ENCODE measurements at regions not wholly inside any gene's neighbourhood (a gene's known extent, or its start where the extent isn't known, plus 50 kb on each side); places are given as distances from the start of the nearest gene placed in this dataset.

DNA sequence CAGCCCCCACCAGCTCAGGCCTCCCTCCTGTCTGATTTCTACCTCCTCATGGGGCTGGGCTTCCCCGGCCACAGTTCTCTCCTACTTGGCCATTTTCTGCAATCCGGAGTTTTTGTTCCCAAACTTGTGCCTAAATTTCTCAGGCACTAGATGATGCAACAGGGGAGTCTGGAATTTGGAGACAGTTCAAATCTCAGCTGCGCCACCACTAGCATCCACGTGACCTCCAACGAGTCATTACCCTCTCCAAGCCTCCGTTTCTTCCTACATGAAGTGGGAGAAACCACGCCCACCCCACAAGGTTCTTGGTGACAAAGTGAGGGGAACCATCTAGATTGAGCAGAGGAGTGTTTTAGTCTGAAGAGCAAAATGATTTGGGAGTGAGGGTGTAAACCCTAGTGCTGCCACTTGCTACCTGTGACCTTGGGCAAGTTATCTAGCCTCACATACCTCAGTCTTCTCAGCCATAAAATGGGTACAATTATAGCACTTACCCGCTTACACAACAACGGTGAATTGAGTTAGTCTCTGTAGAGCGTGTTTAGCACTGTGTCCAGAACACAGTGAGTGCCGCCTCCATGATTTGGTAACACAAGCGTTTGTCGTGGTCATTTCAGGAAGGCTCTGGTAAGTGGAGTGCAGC lies 61.4 kb upstream of the ASAP2 start:
- no peaks in the 10 kb centered on the region for H3K79me2 ChIP-seq (ENCODE audit: control insufficient read depth, insufficient read depth, low read length)
- peaks cover 26% of the 10 kb centered on the region for H3K4me1 ChIP-seq (ENCODE audit: control insufficient read depth, extremely low read depth, insufficient read depth, low read length)
- peak overlapping the region; percentile 1 for H3K27ac ChIP-seq (ENCODE audit: control insufficient read depth, insufficient read depth, low read length)
- H3K4me3 ChIP-seq (ENCODE audit: control insufficient read depth in 2 of 3, extremely low read depth in 1 of 3, insufficient read depth in 2 of 3, low read depth in 1 of 3, low read length in 3 of 3), result no peak overlapping the region
- dilution Hi-C loops (cut with MboI; ENCODE audit: extremely low pct_ligation_motif_present, low sequenced_read_pairs), result no loop called here
- H3K9me3 ChIP-seq (ENCODE audit: control insufficient read depth, low read depth, low read length), result no peaks in the 10 kb centered on the region
- H3K9me1 ChIP-seq (ENCODE audit: control insufficient read depth, extremely low read depth, insufficient read depth, low read length), result no peaks in the 10 kb centered on the region
- TF ChIP-seq, protein P1, sequence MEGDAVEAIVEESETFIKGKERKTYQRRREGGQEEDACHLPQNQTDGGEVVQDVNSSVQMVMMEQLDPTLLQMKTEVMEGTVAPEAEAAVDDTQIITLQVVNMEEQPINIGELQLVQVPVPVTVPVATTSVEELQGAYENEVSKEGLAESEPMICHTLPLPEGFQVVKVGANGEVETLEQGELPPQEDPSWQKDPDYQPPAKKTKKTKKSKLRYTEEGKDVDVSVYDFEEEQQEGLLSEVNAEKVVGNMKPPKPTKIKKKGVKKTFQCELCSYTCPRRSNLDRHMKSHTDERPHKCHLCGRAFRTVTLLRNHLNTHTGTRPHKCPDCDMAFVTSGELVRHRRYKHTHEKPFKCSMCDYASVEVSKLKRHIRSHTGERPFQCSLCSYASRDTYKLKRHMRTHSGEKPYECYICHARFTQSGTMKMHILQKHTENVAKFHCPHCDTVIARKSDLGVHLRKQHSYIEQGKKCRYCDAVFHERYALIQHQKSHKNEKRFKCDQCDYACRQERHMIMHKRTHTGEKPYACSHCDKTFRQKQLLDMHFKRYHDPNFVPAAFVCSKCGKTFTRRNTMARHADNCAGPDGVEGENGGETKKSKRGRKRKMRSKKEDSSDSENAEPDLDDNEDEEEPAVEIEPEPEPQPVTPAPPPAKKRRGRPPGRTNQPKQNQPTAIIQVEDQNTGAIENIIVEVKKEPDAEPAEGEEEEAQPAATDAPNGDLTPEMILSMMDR (optimal IDR thresholded peaks at IDR 0.05 in 1 of 3, IDR thresholded peaks at IDR 0.05 in 1 of 3, conservative IDR thresholded peaks at IDR 0.05 in 1 of 3; ENCODE audit: extremely low read depth in 1 of 3, insufficient read depth in 2 of 3, low read length in 3 of 3), result no peak
- no peak for TF ChIP-seq EZH2 (IDR thresholded peaks at IDR 0.05; ENCODE audit: low read length)
- H3K4me2 ChIP-seq (ENCODE audit: control insufficient read depth, extremely low read depth, insufficient read depth, low read depth, low read length), result no peak overlapping the region
- no peak for DNase-seq (ENCODE audit: low read depth, low spot score)
- peak; percentile 41 for FAIRE-seq
- no peaks in the 10 kb centered on the region for H4K20me1 ChIP-seq (ENCODE audit: control insufficient read depth, extremely low read depth, insufficient read depth, low read length)
- no peaks in the 10 kb centered on the region for H3K36me3 ChIP-seq (ENCODE audit: control insufficient read depth in 2 of 2, extremely low read depth in 1 of 2, insufficient read depth in 2 of 2, low read length in 2 of 2)
- no peak overlapping the region for H2AFZ ChIP-seq (ENCODE audit: control insufficient read depth, low read length)
- H3K27me3 ChIP-seq (ENCODE audit: control insufficient read depth, extremely low read depth, insufficient read depth, low read length), result no peaks in the 10 kb centered on the region
- no peak overlapping the region for H3K9ac ChIP-seq (ENCODE audit: control insufficient read depth, extremely low read depth, insufficient read depth, low read length)

DNA sequence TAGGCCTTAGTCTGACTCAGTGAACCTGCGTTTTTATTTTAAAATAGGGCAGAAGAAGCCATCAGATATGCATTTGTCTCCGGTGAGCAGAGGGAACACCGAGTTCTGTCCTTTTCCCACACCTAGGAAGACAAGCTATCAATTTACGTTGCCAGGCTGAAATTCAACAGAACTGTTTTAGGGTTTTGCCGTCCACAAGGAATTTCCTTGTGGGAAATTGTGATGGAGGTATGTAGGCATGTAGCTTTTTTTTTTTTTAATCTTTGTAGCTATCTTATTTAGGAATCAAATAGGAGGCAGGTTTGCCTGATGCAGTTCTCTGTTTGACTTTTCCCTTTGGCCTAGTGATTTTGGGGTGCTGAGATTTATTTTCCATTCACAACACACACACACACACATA lies 62.0 kb upstream of the ASAP2 start:
- Histone ChIP-seq H3K4me1 (ENCODE audit: control insufficient read depth, extremely low read depth, insufficient read depth, low read length) (peaks cover 26% of the 10 kb centered on the region), H3K9ac (ENCODE audit: control insufficient read depth, extremely low read depth, insufficient read depth, low read length) (no peak overlapping the region), H3K27me3 (ENCODE audit: control insufficient read depth, extremely low read depth, insufficient read depth, low read length) (no peaks in the 10 kb centered on the region), H3K27ac (ENCODE audit: control insufficient read depth, insufficient read depth, low read length) (peak overlapping the region; percentile 1), H3K79me2 (ENCODE audit: control insufficient read depth, insufficient read depth, low read length) (no peaks in the 10 kb centered on the region), H3K9me1 (ENCODE audit: control insufficient read depth, extremely low read depth, insufficient read depth, low read length) (no peaks in the 10 kb centered on the region), H2AFZ (ENCODE audit: control insufficient read depth, low read length) (no peak overlapping the region), H3K4me3 (ENCODE audit: control insufficient read depth in 2 of 3, extremely low read depth in 1 of 3, insufficient read depth in 2 of 3, low read depth in 1 of 3, low read length in 3 of 3) (no peak overlapping the region), H4K20me1 (ENCODE audit: control insufficient read depth, extremely low read depth, insufficient read depth, low read length) (no peaks in the 10 kb centered on the region), H3K9me3 (ENCODE audit: control insufficient read depth, low read depth, low read length) (no peaks in the 10 kb centered on the region), H3K4me2 (ENCODE audit: control insufficient read depth, extremely low read depth, insufficient read depth, low read depth, low read length) (no peak overlapping the region), H3K36me3 (ENCODE audit: control insufficient read depth in 2 of 2, extremely low read depth in 1 of 2, insufficient read depth in 2 of 2, low read length in 2 of 2) (no peaks in the 10 kb centered on the region)
- TF ChIP-seq, protein P1 (optimal IDR thresholded peaks at IDR 0.05 in 1 of 3, IDR thresholded peaks at IDR 0.05 in 1 of 3, conservative IDR thresholded peaks at IDR 0.05 in 1 of 3; ENCODE audit: extremely low read depth in 1 of 3, insufficient read depth in 2 of 3, low read length in 3 of 3), result no peak
- no peak for TF ChIP-seq EZH2 (IDR thresholded peaks at IDR 0.05; ENCODE audit: low read length)
- dilution Hi-C loops (cut with MboI; ENCODE audit: extremely low pct_ligation_motif_present, low sequenced_read_pairs), result no loop called here
- no peak for FAIRE-seq
- no peak for DNase-seq (ENCODE audit: low read depth, low spot score)

All from keratinocyte (primary cell).